ENCODE measurements at regions not wholly inside any gene's neighbourhood (a gene's known extent, or its start where the extent isn't known, plus 50 kb on each side); places are given as distances from the start of the nearest gene placed in this dataset.

DNA sequence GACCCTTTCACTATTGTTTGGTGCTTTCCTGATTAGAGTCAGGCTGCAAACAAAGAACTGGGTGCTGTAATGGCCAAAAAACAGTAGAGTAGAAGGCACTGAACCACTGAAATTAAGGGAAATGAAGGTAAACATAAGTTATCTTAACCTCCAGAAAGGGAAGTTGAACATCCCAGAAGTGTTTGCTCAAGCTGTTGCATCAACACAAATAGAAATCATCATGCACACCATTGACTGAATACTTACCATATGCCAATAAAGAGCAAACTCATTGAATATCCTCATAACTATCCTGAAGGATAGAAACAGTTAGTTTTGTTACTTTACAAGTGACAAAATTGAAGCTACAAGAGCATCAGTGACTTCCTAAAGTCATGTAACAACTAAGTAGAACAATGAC is 477.4 kb upstream of the CHST9 start:
- TF ChIP-seq, protein P1, sequence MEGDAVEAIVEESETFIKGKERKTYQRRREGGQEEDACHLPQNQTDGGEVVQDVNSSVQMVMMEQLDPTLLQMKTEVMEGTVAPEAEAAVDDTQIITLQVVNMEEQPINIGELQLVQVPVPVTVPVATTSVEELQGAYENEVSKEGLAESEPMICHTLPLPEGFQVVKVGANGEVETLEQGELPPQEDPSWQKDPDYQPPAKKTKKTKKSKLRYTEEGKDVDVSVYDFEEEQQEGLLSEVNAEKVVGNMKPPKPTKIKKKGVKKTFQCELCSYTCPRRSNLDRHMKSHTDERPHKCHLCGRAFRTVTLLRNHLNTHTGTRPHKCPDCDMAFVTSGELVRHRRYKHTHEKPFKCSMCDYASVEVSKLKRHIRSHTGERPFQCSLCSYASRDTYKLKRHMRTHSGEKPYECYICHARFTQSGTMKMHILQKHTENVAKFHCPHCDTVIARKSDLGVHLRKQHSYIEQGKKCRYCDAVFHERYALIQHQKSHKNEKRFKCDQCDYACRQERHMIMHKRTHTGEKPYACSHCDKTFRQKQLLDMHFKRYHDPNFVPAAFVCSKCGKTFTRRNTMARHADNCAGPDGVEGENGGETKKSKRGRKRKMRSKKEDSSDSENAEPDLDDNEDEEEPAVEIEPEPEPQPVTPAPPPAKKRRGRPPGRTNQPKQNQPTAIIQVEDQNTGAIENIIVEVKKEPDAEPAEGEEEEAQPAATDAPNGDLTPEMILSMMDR (IDR thresholded peaks at IDR 0.05), result no peak
- H3K36me3 ChIP-seq, result no peaks in the 10 kb centered on the region
- H3K4me3 ChIP-seq (ENCODE audit: low read depth in 1 of 2, low read length in 1 of 2), result no peak overlapping the region
- no peaks in the 10 kb centered on the region for H3K4me1 ChIP-seq (ENCODE audit: control insufficient read depth in 1 of 2, insufficient read depth in 1 of 2, low read depth in 1 of 2, low read length in 1 of 2)
- H3K27me3 ChIP-seq, result no peaks in the 10 kb centered on the region
- H3K9me3 ChIP-seq, result no peaks in the 10 kb centered on the region
- no peak overlapping the region for H3K27ac ChIP-seq

DNA sequence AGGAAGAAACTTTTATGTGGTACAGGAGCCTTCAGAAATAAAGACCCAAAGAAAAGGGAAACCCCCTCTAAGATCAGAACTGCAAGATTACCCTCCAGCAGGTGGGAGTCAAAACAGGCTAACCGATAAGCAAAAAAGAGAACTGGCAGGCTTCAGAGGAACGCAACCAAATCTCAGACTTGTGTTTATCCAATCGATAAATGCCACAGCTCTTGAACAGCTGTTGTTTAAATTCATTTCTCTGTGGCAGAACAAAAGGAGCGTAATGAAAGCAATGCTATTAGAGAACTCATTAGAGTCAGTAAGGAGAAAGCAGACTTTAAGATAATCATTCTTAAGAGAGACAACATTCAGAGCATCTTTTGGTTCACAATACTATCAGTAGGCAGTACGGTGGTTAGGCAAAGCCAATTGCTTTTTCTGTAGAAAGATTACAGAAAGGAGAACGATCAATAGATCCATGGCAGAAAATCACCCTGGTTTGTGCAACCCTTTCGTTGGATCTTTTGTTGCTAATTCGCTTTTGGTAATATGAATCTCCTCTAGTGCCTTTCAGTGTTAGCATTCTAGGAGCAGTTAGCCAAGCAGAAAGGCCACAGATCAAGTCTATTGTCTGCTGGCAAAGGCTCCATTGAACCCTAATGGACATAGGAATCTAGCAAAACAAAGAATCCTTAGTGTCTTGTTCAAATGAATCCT is 476.4 kb upstream of the CHST9 start:
- H3K4me3 ChIP-seq (ENCODE audit: low read depth in 1 of 2, low read length in 1 of 2), result no peak overlapping the region
- TF ChIP-seq, protein P1 (IDR thresholded peaks at IDR 0.05), result no peak
- no peaks in the 10 kb centered on the region for H3K9me3 ChIP-seq
- no peak overlapping the region for H3K27ac ChIP-seq
- H3K4me1 ChIP-seq (ENCODE audit: control insufficient read depth in 1 of 2, insufficient read depth in 1 of 2, low read depth in 1 of 2, low read length in 1 of 2), result no peaks in the 10 kb centered on the region
- H3K27me3 ChIP-seq, result no peaks in the 10 kb centered on the region
- no peaks in the 10 kb centered on the region for H3K36me3 ChIP-seq

DNA sequence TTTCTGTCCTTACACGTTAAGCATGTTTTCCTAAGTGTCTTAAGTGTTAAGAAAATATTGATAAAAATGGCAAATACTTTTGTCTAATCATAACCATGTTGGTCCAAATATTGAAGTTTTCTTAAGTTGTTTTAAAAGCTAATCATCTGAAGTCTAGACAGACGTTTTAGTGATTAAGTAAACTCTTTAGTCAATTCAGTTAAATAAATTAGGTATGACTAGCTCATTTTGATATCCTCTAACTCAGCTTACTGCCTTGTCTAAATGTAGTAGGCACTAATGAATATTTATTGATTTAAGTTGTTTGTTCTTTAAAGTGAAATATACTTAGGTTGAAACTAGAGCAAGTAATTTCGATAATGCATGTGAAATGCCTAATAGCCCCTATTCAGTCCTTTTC is 471.8 kb upstream of the CHST9 start:
- Histone ChIP-seq H3K9me3 (no peaks in the 10 kb centered on the region), H3K36me3 (no peaks in the 10 kb centered on the region), H3K27me3 (no peaks in the 10 kb centered on the region), H3K27ac (no peak overlapping the region), H3K4me3 (ENCODE audit: low read depth in 1 of 2, low read length in 1 of 2) (no peak overlapping the region), H3K4me1 (ENCODE audit: control insufficient read depth in 1 of 2, insufficient read depth in 1 of 2, low read depth in 1 of 2, low read length in 1 of 2) (no peaks in the 10 kb centered on the region)
- TF ChIP-seq, protein P1 (IDR thresholded peaks at IDR 0.05), result no peak

DNA sequence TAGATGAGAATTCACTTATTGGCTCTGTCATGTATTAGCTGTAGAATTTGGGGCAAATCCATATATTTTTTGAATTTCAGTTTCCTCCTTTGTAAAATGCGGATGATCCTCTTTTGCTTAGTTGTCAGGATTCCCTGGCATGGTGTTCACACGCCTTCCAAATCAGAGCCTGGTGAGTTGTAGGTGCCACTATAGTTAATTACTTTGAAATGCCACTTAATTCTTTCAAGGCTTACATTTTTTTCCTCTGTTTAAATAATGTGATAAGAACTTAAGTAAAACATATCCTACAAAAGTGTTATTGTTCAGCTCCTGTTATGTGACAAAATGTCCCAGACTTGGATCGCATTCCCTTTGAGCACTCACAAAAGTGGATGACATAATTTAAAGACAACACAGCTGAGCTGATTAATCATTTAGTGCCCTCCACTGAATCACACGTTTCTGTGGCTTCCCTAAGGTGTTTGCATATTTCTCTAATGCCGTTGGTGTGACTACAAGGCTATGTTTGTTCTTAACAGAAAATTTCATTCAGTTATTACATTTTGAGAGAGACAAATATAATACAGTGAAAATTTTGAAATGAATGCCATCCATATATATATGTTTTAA is 471.2 kb upstream of the CHST9 start:
- Histone ChIP-seq H3K36me3 (no peaks in the 10 kb centered on the region), H3K4me3 (ENCODE audit: low read depth in 1 of 2, low read length in 1 of 2) (no peak overlapping the region), H3K9me3 (no peaks in the 10 kb centered on the region), H3K4me1 (ENCODE audit: control insufficient read depth in 1 of 2, insufficient read depth in 1 of 2, low read depth in 1 of 2, low read length in 1 of 2) (no peaks in the 10 kb centered on the region), H3K27me3 (no peaks in the 10 kb centered on the region), H3K27ac (no peak overlapping the region)
- TF ChIP-seq, protein P1 (IDR thresholded peaks at IDR 0.05), result no peak

DNA sequence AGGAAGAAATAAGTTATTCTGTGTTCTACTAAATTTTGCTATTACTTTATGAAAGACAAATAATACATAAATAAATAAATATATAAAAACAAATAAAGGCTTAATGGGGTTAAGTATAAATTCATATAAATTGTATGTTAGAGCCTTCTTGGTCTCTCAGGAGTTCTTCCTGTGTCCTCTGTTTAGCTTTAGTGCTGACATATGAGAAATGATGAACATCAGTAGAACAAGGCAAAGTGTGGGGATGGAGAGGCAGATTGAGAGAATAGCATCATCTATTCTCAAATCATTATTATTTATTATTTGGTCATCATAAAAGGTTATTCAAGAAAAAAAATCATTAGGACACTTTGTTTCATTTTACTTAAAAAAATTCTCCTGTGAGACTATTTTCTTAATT is 468.1 kb upstream of the CHST9 start:
- Histone ChIP-seq H3K27me3 (no peaks in the 10 kb centered on the region), H3K9me3 (no peaks in the 10 kb centered on the region), H3K36me3 (no peaks in the 10 kb centered on the region), H3K27ac (no peak overlapping the region), H3K4me3 (ENCODE audit: low read depth in 1 of 2, low read length in 1 of 2) (no peak overlapping the region), H3K4me1 (ENCODE audit: control insufficient read depth in 1 of 2, insufficient read depth in 1 of 2, low read depth in 1 of 2, low read length in 1 of 2) (no peaks in the 10 kb centered on the region)
- TF ChIP-seq, protein P1 (IDR thresholded peaks at IDR 0.05), result no peak
